Psoas muscle (tissue), 7 donors: ENCODE measurements at regions not wholly inside any gene's neighbourhood (a gene's known extent, or its start where the extent isn't known, plus 50 kb on each side); places are given as distances from the start of the nearest gene placed in this dataset.

Experiments
- ATAC-seq, 4 donors: fragments of 200-7000 bp; cut with Tn5 transposase; one replicate each; pipeline ENCODE4 v1.9.1; 2020; ENCODE audit warnings: moderate library complexity in 3 of 4, mild to moderate bottlenecking in 2 of 4
- DNase-seq, 2 donors: peaks; one replicate each; pipeline ENCODE4 v3.0.0-alpha.2; 2020
- H3K27ac ChIP-seq: fragments of 200-600 bp; one replicate; pipeline ENCODE4 v1.8.0; 2022
- H3K27me3 ChIP-seq, 3 donors: fragments of 200-600 bp in 1 of 3; one replicate each; pipeline versions ENCODE4 v1.6.1 to v1.8.0; 2013 to 2022; ENCODE audit warnings: low read length in 2 of 3, mild to moderate bottlenecking in 2 of 3, moderate library complexity in 1 of 3; ENCODE audit not compliant: insufficient read depth in 3 of 3
- H3K36me3 ChIP-seq, 2 donors: fragments of 200-600 bp in 1 of 2; one replicate each; pipeline versions ENCODE4 v1.6.1 to v1.8.0; 2013 to 2022; ENCODE audit warnings: low read depth in 1 of 2, mild to moderate bottlenecking in 1 of 2, moderate library complexity in 1 of 2; ENCODE audit not compliant: insufficient read depth in 1 of 2
- H3K4me1 ChIP-seq: fragments of 200-600 bp; one replicate; pipeline ENCODE4 v1.8.0; 2022
- H3K4me3 ChIP-seq: fragments of 200-600 bp; one replicate; pipeline ENCODE4 v1.8.0; 2022; ENCODE audit warnings: mild to moderate bottlenecking
- H3K9me3 ChIP-seq: fragments of 200-600 bp; one replicate; pipeline ENCODE4 v1.8.0; 2022
- WGBS, 3 donors: extraction: QIAGEN DNeasy Blood & Tissue Kit; methylation state at CpG; one replicate each; pipeline versions ENCODE4 v1.1.6 to v1.1.7; 2013; 5-methylcytosine and 5-hydroxymethylcytosine counted together
- intact Hi-C, 2 donors: fragments of 100-400 bp; cut with DNase I; formaldehyde crosslinking; loops; one replicate each; pipeline versions ENCODE4 v1.11.0 to v1.14.2; 2022
- TF ChIP-seq, protein P1 (sequence below): fragments of 200-600 bp; IDR thresholded peaks from one replicate; pipeline ENCODE4 v1.8.0; 2022; ENCODE audit warnings: antibody characterized with exemption
- donor health status: healthy with polysubstance abuse.
- donor health status: DM: no; HTN: no; CAD: no; lungs with moderate emphysema.
- donor health status: Bipolar disorder and iron deficiency.
- donor health status: healthy.
- donor health status: DM: yes; HTN: yes; CAD: no.
- donor health status: DM: no; HTN: no; CAD: no.
- donor health status: DM: yes; HTN: yes; CAD: no.

DNA sequence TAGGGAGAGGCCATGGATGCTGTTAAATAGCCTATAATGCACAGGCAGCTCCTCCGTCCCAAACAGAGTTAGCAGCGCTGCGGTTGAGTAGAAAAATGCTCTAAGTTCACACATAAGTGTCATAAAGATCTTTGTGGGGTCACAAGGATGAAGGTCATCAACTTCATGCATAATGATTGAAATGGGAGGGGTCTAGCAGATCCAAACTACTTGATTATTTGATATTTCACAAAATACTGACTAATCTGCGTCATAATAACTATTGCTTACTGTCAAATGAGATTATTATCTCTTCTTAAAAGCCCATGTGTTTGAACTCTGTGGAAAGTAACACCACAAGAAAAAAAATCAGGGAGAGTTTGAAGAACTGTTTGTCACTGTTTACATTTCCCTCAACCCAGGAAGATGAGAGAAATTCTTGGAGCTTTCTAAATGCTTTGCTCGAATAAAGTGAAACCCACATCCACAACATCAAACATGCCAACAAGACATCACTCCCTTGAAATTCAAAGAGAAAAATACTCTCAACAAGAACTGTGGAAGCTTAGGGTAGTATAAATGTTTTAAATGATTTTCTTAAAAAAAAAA, 50.5 kb upstream of the CREB1 start:
- peaks cover 19% of the 10 kb centered on the region for H3K4me1 ChIP-seq
- no peak for ATAC-seq
- no peak for DNase-seq
- H3K27ac ChIP-seq = no peak overlapping the region
- TF ChIP-seq, protein P1, sequence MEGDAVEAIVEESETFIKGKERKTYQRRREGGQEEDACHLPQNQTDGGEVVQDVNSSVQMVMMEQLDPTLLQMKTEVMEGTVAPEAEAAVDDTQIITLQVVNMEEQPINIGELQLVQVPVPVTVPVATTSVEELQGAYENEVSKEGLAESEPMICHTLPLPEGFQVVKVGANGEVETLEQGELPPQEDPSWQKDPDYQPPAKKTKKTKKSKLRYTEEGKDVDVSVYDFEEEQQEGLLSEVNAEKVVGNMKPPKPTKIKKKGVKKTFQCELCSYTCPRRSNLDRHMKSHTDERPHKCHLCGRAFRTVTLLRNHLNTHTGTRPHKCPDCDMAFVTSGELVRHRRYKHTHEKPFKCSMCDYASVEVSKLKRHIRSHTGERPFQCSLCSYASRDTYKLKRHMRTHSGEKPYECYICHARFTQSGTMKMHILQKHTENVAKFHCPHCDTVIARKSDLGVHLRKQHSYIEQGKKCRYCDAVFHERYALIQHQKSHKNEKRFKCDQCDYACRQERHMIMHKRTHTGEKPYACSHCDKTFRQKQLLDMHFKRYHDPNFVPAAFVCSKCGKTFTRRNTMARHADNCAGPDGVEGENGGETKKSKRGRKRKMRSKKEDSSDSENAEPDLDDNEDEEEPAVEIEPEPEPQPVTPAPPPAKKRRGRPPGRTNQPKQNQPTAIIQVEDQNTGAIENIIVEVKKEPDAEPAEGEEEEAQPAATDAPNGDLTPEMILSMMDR = no peak
- 81 to 86% (median 84%) methylated on average over 5 of the region's 5 CpGs for WGBS, 3 donors
- no peaks in the 10 kb centered on the region for H3K9me3 ChIP-seq
- H3K4me3 ChIP-seq = no peak overlapping the region
- intact Hi-C loops = loop anchor here (5.0 to 10.0 kb wide), 2 partner anchors 434 to 787 kb away; no protein-coding TSS in a partner anchor
- no peaks in the 10 kb centered on the region for H3K27me3 ChIP-seq
- no peaks in the 10 kb centered on the region for H3K36me3 ChIP-seq
